ENCODE measurements at regions not wholly inside any gene's neighbourhood (a gene's known extent, or its start where the extent isn't known, plus 50 kb on each side); places are given as distances from the start of the nearest gene placed in this dataset.

DNA sequence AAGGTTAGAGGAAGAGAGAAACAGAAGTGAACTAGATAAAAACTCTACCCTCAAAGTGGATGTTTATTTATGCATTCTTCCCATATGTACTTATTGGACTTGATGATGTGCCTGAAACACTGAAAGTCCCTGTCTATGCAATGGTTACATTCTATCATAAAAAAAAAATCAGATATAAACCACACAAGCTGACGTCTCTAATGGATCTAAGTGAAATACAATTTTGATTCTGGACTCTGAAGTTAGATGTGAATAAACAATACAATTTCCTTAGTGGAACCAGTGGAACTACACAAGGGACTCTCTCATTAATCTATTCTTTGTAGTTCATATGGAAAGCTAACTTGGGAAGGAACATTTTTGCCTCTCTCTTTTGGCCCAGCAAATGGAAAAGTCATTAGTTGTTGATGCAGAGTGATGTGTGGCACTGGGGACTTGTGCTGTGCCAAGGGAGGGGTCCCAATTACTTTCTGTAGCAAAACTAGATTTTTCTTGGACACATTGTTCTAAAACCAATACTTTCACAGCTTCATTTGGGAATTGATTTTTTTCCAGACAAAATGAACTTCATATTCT, 376.8 kb downstream of the TRIB2 start:
- Histone ChIP-seq H3K36me3 (ENCODE audit: insufficient read depth, low read length) (no peaks in the 10 kb centered on the region), H3K9ac (ENCODE audit: low read depth, low read length) (no peak overlapping the region), H3K9me3 (ENCODE audit: control insufficient read depth, insufficient read depth, low read length) (peaks cover 2% of the 10 kb centered on the region; the same call in 1 of the 2 replicates), H3K4me1 (ENCODE audit: insufficient read depth, low read length) (no peaks in the 10 kb centered on the region)

DNA sequence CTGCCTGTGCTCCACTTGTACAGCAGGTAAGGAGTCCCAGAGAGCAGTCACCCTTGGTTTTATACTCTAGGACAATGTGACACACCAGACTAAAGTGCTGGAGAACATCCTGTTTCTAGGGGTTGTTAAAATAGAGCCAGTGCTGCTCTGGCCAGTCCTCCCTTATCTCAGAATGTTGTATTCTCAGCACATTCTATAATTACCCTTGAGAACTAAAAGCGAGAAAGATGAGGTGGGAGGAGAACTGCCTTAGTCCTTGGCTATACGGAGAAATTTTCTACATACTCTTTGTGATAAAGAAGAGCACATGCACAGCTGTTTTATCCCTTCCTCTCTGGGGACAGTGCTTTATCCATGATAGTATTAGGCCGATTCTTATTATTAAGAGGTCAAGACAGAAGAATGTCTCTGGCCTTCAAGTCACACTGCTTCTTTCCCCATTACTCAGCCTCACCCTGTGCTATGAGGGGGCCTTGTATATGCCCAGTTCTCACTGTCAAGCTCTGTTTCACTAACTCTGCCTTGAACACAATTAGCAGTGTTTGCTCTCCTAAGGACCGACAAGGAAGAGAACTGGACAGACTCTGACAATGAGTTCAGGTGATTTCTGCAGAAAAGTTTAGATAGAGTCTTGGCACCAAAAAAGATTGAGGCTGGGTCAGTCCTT, 385.8 kb downstream of the TRIB2 start:
- Histone ChIP-seq H3K4me1 (ENCODE audit: insufficient read depth, low read length) (no peaks in the 10 kb centered on the region), H3K9me3 (ENCODE audit: control insufficient read depth, insufficient read depth, low read length) (peaks cover 6% of the 10 kb centered on the region; the same call in 1 of the 2 replicates), H3K36me3 (ENCODE audit: insufficient read depth, low read length) (no peaks in the 10 kb centered on the region), H3K9ac (ENCODE audit: low read depth, low read length) (no peak overlapping the region)

DNA sequence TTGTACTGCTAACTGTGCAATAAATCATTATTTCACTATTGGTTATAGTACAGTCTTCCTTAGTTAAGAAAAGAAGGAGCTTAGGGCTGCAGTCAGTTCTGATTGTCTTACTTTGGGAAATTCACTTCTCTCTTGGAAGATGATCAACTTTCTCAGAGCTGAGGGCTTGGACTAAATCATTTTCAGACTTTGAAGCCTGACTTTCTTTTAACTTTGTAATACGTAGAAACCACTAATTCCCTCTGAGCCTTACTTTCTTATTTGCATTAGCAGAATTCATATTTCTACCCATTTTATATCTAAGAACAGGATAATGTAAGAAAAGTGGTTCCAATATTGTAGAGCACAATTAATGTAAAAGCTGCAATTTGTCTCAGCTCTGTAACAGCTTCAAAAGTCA, 386.4 kb downstream of the TRIB2 start:
- Histone ChIP-seq H3K9me3 (ENCODE audit: control insufficient read depth, insufficient read depth, low read length) (peaks cover 6% of the 10 kb centered on the region; the same call in 1 of the 2 replicates), H3K36me3 (ENCODE audit: insufficient read depth, low read length) (no peaks in the 10 kb centered on the region), H3K4me1 (ENCODE audit: insufficient read depth, low read length) (no peaks in the 10 kb centered on the region), H3K9ac (ENCODE audit: low read depth, low read length) (no peak overlapping the region)

DNA sequence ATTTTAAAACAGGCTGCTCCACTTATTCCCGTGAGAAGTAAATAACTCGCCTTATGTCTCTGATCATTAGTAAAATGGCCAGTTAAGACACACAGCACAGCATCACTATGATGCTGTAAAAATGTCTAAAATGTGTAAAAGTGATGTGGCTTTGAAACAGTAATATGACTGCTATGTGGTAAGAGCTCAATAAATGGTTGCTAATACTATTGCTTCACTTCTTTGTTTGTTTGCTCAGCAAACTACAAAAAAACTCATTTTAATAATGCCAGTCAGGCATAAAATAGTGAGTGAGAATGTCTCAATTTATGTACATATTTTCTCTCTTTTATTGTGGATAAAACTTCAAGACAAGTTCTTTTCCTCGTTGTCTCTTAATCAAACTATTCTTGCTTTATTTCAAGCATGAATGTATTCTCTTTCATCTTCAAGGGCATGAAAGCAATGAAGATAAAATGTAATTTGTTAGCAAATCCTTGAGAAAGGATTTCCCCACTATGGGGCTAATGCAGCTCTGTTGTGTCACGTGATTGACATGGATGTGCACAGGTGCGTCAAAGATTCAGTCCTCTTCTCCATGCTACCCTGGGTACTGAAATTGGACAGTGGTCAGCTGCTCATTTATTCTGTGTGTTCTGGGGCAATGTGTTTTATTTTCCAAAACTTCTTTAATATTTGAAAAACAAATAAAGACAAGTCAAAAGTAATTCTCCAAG, 387.2 kb downstream of the TRIB2 start:
- no peaks in the 10 kb centered on the region for H3K36me3 ChIP-seq (ENCODE audit: insufficient read depth, low read length)
- no peak overlapping the region for H3K9ac ChIP-seq (ENCODE audit: low read depth, low read length)
- H3K4me1 ChIP-seq (ENCODE audit: insufficient read depth, low read length): no peaks in the 10 kb centered on the region
- H3K9me3 ChIP-seq (ENCODE audit: control insufficient read depth, insufficient read depth, low read length): no peaks in the 10 kb centered on the region

DNA sequence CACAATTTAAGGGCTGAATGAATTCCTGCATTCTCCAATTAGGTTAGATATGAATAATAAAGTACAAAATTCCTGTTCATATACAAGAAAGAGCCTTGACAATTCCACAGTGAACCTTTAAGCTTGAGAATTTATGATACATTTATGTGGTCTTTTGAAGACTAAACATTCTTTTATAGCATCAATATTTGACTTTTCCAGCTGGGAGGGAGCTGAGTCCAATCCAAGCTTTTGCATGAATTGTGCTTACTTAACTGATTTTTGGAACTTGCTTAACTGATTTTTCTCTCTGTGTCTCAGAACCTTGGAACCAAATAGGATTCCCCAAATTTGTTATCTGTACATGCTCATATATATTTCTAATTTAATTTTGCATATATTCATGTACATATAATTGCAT, 388.0 kb downstream of the TRIB2 start:
- Histone ChIP-seq H3K9ac (ENCODE audit: low read depth, low read length) (no peak overlapping the region), H3K9me3 (ENCODE audit: control insufficient read depth, insufficient read depth, low read length) (no peaks in the 10 kb centered on the region), H3K4me1 (ENCODE audit: insufficient read depth, low read length) (no peaks in the 10 kb centered on the region), H3K36me3 (ENCODE audit: insufficient read depth, low read length) (no peaks in the 10 kb centered on the region)

DNA sequence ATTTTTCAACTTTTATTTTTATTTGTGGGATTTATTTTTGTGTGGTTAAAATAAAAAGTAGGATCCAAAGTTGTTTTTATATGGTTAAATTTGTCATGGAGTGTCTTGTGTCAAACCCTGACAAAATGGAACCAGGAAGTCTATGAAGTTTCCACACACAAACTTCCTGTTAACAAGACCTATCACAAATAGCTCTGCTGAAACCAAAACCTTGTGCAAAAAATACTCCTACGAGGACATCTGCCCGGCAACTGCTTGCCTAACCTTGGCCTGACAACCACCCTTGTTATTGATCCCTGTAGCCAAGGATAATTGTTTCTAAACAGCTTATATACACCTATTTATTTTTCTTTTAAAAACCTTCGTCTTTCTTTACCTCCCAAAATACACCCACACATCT, 389.6 kb downstream of the TRIB2 start:
- H3K4me1 ChIP-seq (ENCODE audit: insufficient read depth, low read length): no peaks in the 10 kb centered on the region
- no peak overlapping the region for H3K9ac ChIP-seq (ENCODE audit: low read depth, low read length)
- no peaks in the 10 kb centered on the region for H3K9me3 ChIP-seq (ENCODE audit: control insufficient read depth, insufficient read depth, low read length)
- H3K36me3 ChIP-seq (ENCODE audit: insufficient read depth, low read length): no peaks in the 10 kb centered on the region

DNA sequence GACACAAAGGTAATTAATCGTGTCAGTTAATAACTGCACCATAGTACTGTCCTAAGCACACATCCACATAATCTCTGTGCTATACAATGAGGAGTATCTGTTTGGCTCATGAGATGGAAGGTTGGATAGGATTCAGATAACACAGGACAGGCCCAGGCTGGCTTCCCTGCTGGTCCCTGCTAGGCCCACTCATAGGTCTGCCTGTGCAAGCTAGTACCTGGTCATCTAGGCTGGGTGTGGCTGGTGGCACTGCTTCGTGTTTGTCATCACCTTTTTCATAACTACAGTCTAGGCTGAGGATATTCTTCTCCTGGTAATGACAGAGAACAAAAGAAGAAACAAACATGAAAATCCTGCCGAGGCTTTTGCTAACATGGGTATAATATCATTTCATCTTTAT, 392.8 kb downstream of the TRIB2 start:
- H3K9ac ChIP-seq (ENCODE audit: low read depth, low read length): no peak overlapping the region
- H3K36me3 ChIP-seq (ENCODE audit: insufficient read depth, low read length): no peaks in the 10 kb centered on the region
- no peaks in the 10 kb centered on the region for H3K4me1 ChIP-seq (ENCODE audit: insufficient read depth, low read length)
- no peaks in the 10 kb centered on the region for H3K9me3 ChIP-seq (ENCODE audit: control insufficient read depth, insufficient read depth, low read length)

DNA sequence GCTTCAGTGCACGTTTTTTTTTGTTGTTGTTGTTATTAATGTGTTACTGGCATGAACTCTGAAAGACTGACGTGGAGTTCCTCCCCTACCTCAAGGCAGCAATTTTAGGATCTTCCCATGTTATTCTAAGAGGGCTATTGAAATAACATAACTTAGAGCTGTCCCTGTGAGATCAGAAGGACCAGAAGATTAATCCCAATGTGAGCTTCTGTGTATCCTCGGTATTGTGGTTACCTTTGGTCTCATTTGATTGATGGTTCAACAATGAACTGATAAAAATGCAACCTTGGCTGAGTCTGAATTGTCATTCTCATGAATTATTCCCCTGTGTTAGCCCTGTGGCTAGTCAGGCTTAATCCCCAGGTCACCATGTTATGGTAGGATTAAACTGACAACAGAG, 394.1 kb downstream of the TRIB2 start:
- Histone ChIP-seq H3K4me1 (ENCODE audit: insufficient read depth, low read length) (no peaks in the 10 kb centered on the region), H3K9ac (ENCODE audit: low read depth, low read length) (no peak overlapping the region), H3K9me3 (ENCODE audit: control insufficient read depth, insufficient read depth, low read length) (no peaks in the 10 kb centered on the region), H3K36me3 (ENCODE audit: insufficient read depth, low read length) (no peaks in the 10 kb centered on the region)

DNA sequence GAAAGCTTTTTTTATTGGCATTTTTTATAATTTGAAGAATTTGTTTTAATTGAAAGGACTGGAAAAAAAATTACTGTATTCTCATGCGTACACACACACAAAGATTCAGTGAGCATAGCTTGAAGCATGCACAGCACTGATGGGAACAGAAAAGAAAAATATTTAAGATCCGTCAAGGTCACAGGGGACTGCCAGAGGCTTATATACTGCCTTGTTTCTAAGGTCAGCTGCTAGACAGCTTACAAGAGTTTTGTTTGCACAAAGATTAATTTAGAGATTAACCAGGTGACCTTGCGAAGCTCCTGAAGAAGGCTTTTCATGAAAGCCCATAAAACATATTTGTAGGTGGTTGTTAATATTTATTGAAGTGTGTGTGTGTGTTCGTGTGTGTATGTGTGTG, 396.3 kb downstream of the TRIB2 start:
- H3K36me3 ChIP-seq (ENCODE audit: insufficient read depth, low read length): no peaks in the 10 kb centered on the region
- no peaks in the 10 kb centered on the region for H3K9me3 ChIP-seq (ENCODE audit: control insufficient read depth, insufficient read depth, low read length)
- H3K4me1 ChIP-seq (ENCODE audit: insufficient read depth, low read length): no peaks in the 10 kb centered on the region
- H3K9ac ChIP-seq (ENCODE audit: low read depth, low read length): no peak overlapping the region

DNA sequence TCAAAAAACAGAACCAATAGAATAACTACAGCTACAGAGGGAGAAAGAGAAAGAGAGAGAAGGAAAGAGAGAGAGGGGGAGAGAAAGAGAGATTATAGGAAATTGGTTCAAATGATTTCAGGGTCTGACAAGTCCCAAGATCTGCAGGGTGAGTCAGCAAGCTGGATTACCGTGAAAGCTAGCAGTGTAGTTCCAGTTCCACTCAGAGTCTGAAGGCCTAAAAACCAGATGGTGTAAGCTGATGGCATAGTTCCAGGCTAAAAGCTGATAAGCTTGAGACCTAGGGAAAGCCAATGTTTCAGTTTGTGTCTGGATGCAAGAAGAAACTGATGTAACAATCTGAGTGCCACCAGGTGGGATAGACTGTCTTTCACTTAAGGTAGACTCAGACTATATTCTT, 397.7 kb downstream of the TRIB2 start:
- Histone ChIP-seq H3K9ac (ENCODE audit: low read depth, low read length) (no peak overlapping the region), H3K4me1 (ENCODE audit: insufficient read depth, low read length) (no peaks in the 10 kb centered on the region), H3K9me3 (ENCODE audit: control insufficient read depth, insufficient read depth, low read length) (no peaks in the 10 kb centered on the region), H3K36me3 (ENCODE audit: insufficient read depth, low read length) (no peaks in the 10 kb centered on the region)

DNA sequence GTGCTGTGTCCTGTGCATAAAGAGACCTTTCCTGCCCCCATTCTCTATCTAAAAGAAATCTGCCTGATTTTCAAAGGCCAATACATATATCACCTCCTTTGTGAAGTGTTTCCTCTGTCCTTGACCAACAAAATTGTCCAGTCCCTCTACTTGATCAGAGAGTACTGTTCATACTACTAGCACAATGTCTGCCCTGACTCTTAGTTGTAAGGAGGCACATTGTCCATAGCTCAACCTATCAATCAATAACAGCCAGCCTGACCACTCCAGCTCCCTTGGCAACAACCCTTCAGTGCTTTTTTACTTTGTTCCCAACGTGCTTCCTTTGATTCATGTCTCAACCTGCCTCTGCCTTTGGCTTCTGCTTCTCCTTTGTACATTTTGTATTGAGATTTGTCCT, 398.9 kb downstream of the TRIB2 start:
- no peaks in the 10 kb centered on the region for H3K4me1 ChIP-seq (ENCODE audit: insufficient read depth, low read length)
- no peaks in the 10 kb centered on the region for H3K36me3 ChIP-seq (ENCODE audit: insufficient read depth, low read length)
- H3K9ac ChIP-seq (ENCODE audit: low read depth, low read length): no peak overlapping the region
- H3K9me3 ChIP-seq (ENCODE audit: control insufficient read depth, insufficient read depth, low read length): no peaks in the 10 kb centered on the region

DNA sequence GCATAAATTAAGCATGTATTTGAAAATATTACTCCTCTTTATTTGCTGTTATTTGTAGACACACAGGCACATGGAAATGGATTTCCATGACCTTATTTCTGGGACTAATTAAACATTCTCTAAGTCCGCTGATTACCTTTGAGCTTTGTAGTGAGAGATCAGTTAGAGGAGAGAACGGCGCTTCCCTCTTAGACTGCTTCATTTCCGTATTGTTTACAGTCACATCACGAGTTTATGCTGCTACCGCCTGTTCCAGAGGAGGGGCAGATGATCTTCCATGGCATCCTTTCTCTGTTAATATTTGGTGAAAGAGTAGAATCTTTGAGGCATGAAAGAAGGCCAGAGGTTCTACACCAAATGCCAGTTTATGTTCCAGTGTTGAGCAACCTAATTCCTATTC, 404.4 kb downstream of the TRIB2 start:
- H3K9me3 ChIP-seq (ENCODE audit: control insufficient read depth, insufficient read depth, low read length): no peaks in the 10 kb centered on the region
- H3K4me1 ChIP-seq (ENCODE audit: insufficient read depth, low read length): no peaks in the 10 kb centered on the region

DNA sequence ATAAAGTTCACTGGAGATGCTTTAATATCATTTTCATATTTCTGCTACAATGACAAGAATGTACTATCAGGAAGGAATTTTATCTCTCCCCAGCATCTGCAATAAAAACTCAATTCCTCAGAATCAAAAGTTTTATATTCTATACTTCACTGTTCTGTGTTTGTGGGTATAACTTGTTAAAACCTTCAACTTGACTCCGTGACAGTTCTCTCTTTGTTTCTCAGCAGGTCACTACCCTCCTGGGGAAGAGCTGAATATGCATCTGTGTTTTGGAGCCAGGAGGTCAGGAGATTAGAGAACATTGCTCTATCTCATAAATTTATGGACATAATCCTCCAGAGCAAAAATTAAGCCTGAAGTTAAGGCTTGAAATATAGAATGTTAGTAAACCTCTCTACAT, 411.4 kb downstream of the TRIB2 start:
- H3K9me3 ChIP-seq (ENCODE audit: control insufficient read depth, insufficient read depth, low read length): peaks cover 10% of the 10 kb centered on the region; the same call in 1 of the 2 replicates
- no peak overlapping the region for H3K9ac ChIP-seq (ENCODE audit: low read depth, low read length)
- H3K4me1 ChIP-seq (ENCODE audit: insufficient read depth, low read length): no peaks in the 10 kb centered on the region
- H3K36me3 ChIP-seq (ENCODE audit: insufficient read depth, low read length): no peaks in the 10 kb centered on the region

More for the DNA sequence above, 404.4 kb downstream of the TRIB2 start:
- Histone ChIP-seq H3K9ac (ENCODE audit: low read depth, low read length) (no peak overlapping the region), H3K36me3 (ENCODE audit: insufficient read depth, low read length) (no peaks in the 10 kb centered on the region)

DNA sequence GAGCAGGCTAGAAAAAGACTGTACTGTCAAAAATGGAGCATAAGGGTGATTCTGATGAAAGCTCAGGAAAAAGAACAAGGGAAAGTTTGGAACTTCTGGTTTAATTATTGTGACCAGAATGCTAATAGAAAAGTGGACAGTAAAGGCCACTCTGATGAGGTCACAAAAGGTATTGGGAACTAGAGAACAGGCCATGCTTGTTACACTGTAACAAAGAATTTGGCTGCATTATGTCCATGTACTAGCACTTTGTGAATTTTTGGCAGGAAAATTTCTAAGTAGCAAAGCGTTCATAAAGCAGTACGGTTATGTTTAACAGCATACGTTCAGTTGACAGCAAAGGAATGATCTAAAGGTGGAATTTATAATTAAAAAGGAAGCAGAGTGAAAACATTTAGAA, 418.6 kb downstream of the TRIB2 start:
- H3K9ac ChIP-seq (ENCODE audit: low read depth, low read length): no peak overlapping the region
- H3K36me3 ChIP-seq (ENCODE audit: insufficient read depth, low read length): no peaks in the 10 kb centered on the region
- peaks cover 6% of the 10 kb centered on the region; the same call in 1 of the 2 replicates for H3K9me3 ChIP-seq (ENCODE audit: control insufficient read depth, insufficient read depth, low read length)
- H3K4me1 ChIP-seq (ENCODE audit: insufficient read depth, low read length): no peaks in the 10 kb centered on the region

DNA sequence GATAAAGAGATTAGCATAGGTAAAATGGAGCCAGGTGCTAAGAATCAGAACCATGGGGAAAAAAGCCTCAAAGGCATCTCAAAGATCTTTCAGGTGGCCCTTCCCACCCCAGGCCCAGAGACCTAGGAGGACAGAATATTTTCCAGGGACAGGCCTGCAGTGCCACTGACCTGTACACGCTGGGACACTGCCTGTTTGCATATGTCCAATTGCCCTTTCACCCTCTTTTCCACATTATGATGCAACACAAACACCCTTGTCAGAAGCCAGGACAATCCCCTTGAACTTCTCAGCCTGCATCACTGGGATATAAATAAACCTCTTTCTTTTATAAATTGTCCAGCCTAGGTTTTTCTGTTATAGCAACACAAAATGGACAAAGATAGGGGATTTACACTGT, 419.1 kb downstream of the TRIB2 start:
- H3K4me1 ChIP-seq (ENCODE audit: insufficient read depth, low read length): no peaks in the 10 kb centered on the region
- no peaks in the 10 kb centered on the region for H3K36me3 ChIP-seq (ENCODE audit: insufficient read depth, low read length)
- no peak overlapping the region for H3K9ac ChIP-seq (ENCODE audit: low read depth, low read length)
- 0 out of 2 replicates have a peak, but pooled peaks cover 2% of the 10 kb centered on the region for H3K9me3 ChIP-seq (ENCODE audit: control insufficient read depth, insufficient read depth, low read length)
